DND-41 (cell line): ENCODE measurements at regions not wholly inside any gene's neighbourhood (a gene's known extent, or its start where the extent isn't known, plus 50 kb on each side); places are given as distances from the start of the nearest gene placed in this dataset.

Experiments used
- ATAC-seq: fragments of 200-7000 bp; cut with Tn5 transposase; 3 replicates; pipeline ENCODE4 v1.9.1; 2021; ENCODE audit warnings: low read depth; ENCODE audit not compliant: insufficient read depth
- DNase-seq: peaks from one replicate; pipeline ENCODE4 v3.0.0-alpha.2; 2020
- H2AFZ ChIP-seq: 2 replicates; pipeline ENCODE4 v1.6.0; 2012; ENCODE audit warnings: low read depth, low read length
- H3K27ac ChIP-seq: 2 replicates; pipeline ENCODE4 v1.5.1; 2012; ENCODE audit warnings: low read length, inconsistent platforms
- H3K27me3 ChIP-seq: fragments of 200-600 bp; sonication (generic); 2 replicates; pipeline ENCODE4 v1.6.0; 2012; ENCODE audit warnings: low read length, mild to moderate bottlenecking, inconsistent platforms; ENCODE audit not compliant: insufficient read depth, poor library complexity
- H3K36me3 ChIP-seq: 2 replicates; pipeline ENCODE4 v1.5.1; 2012; ENCODE audit warnings: low read length, inconsistent platforms; ENCODE audit not compliant: insufficient read depth
- H3K4me1 ChIP-seq: 2 replicates; pipeline ENCODE4 v1.5.1; 2012; ENCODE audit warnings: mild to moderate bottlenecking, low read length; ENCODE audit not compliant: insufficient read depth
- H3K4me2 ChIP-seq: 2 replicates; pipeline ENCODE4 v1.6.0; 2012; ENCODE audit warnings: mild to moderate bottlenecking, moderate library complexity, low read length, inconsistent platforms; ENCODE audit not compliant: insufficient read depth
- H3K4me3 ChIP-seq, 2 experiments: fragments of 200-600 bp in 1 of 2; shearing (Covaris generic) in 1 of 2; 2 replicates each; pipeline ENCODE4 v1.5.1; 2012 to 2016; ENCODE audit warnings: inconsistent platforms in 2 of 2, low read length in 2 of 2, mild to moderate bottlenecking in 2 of 2, low read depth in 1 of 2, moderate library complexity in 1 of 2
- H3K79me2 ChIP-seq: 2 replicates; pipeline ENCODE4 v1.6.0; 2012; ENCODE audit warnings: low read length, inconsistent platforms; ENCODE audit not compliant: insufficient read depth
- H3K9ac ChIP-seq: 2 replicates; pipeline ENCODE4 v1.6.0; 2012; ENCODE audit warnings: low read depth, mild to moderate bottlenecking, inconsistent platforms, low read length, moderate library complexity
- H3K9me3 ChIP-seq: 2 replicates; pipeline ENCODE4 v1.5.1; 2012; ENCODE audit warnings: low read length, moderate library complexity, mild to moderate bottlenecking, inconsistent platforms; ENCODE audit not compliant: insufficient read depth, severe bottlenecking
- H4K20me1 ChIP-seq: 2 replicates; pipeline ENCODE4 v1.6.0; 2012; ENCODE audit warnings: low read length; ENCODE audit not compliant: insufficient read depth
- EZH2 ChIP-seq: IDR thresholded peaks from 3 replicates; pipeline ENCODE4 v1.6.1; 2012; ENCODE audit warnings: borderline replicate concordance, low read depth, mild to moderate bottlenecking, moderate library complexity, low read length, inconsistent platforms; ENCODE audit not compliant: severe bottlenecking
- TF ChIP-seq, protein P1 (sequence below): IDR thresholded peaks from 2 replicates; pipeline ENCODE4 v1.5.1; 2012; ENCODE audit warnings: borderline replicate concordance, low read length, moderate library complexity, mild to moderate bottlenecking; ENCODE audit not compliant: poor library complexity, severe bottlenecking; ENCODE audit errors: extremely low read depth

DNA sequence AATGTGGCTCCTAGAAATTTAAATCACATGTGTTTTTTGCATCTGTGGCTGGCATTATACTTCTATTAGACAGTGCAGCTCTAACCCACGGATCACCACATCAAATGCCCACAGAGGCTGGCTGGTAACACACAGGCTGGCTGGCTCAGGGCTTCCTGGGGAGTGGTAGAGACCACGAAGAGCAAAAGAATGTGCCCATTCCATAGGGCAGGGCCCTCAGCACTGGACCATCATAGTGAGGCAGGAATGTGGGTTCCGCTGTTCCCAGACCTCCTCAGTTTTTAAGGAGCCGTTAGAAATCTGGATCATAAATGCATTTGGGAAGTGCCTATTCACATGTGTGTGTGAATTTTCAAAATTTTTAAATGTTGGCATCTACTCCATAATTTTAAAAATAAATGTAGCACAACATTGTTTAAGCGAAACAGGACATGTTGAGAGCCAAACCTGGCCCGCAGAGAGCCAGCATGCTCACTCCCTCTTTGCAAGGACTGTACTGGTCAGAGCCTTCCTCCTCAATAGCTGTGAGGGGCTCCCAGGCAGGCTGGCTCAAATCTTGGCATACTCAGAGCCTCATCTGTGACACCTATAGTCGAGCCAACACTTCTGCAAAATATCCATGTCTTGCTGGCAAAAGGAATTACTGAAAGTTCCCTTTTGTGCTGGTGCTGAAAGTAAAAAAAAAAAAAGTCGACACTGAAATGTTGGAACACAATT, 190.5 kb downstream of the FNDC1 start:
- Histone ChIP-seq H3K9ac (no peak overlapping the region), H3K4me2 (no peak overlapping the region), H3K9me3 (no peaks in the 10 kb centered on the region), H3K4me3 (no peak overlapping the region), H3K36me3 (no peaks in the 10 kb centered on the region), H2AFZ (no peak overlapping the region), H3K4me1 (no peaks in the 10 kb centered on the region), H3K27me3 (peaks cover 10% of the 10 kb centered on the region), H3K79me2 (no peaks in the 10 kb centered on the region), H4K20me1 (no peaks in the 10 kb centered on the region), H3K27ac (no peak overlapping the region)
- ATAC-seq (no peak), DNase-seq (no peak)
- TF ChIP-seq, protein P1, sequence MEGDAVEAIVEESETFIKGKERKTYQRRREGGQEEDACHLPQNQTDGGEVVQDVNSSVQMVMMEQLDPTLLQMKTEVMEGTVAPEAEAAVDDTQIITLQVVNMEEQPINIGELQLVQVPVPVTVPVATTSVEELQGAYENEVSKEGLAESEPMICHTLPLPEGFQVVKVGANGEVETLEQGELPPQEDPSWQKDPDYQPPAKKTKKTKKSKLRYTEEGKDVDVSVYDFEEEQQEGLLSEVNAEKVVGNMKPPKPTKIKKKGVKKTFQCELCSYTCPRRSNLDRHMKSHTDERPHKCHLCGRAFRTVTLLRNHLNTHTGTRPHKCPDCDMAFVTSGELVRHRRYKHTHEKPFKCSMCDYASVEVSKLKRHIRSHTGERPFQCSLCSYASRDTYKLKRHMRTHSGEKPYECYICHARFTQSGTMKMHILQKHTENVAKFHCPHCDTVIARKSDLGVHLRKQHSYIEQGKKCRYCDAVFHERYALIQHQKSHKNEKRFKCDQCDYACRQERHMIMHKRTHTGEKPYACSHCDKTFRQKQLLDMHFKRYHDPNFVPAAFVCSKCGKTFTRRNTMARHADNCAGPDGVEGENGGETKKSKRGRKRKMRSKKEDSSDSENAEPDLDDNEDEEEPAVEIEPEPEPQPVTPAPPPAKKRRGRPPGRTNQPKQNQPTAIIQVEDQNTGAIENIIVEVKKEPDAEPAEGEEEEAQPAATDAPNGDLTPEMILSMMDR: no peak
- TF ChIP-seq EZH2: no peak

DNA sequence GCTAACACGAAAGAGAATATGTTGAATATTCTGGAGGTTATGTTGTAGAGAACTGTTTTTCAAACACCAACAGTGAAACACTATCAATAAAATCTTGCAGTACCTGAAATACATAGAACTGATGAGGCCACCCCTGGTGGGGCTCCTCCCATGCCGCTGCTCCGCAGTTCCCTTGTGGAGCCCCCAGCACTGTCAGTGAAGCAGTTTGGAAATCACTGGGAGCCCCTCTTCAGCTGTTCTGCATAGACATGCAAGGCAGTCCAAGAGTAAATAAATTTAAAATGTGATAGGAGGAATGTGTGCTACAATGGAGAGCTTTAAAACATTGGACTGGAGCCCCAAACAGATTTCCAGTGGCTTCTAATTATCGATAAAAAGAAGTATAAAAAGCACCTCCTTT, 189.4 kb downstream of the FNDC1 start:
- no peak for TF ChIP-seq EZH2
- TF ChIP-seq, protein P1: no peak

DNA sequence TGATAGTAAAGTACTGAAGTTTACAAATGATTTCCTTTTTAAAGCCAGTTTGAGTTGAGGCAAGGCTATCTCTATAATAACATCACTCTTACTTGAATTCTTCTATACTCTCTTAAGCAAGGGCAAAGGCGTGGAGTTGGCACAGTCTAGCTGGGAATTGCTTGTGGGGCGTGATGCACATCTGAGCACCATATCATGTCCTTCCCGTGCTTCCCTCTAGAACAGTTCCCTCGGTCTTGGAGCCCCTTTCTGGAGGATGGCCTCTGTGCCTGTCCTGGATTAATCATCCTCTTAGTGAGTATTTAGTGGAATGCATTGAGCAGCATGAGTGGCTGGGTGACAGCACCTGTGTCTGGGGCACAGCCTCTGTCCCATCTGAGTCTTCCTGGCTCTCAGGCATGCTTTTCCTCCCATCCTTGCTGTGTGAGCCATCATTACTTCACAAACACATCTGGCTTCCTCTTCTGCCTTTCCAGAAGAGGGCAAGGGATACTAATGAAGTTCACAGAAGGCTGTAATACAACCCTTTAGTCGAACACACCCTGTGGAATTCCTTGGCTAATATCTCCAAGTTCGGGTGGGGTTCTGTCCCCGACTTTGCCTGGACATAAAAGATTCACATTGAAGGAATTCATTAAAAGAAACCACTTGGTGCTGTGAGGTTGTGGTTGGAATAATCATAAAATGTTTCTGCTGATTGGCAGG, 188.2 kb downstream of the FNDC1 start:
- no peak for TF ChIP-seq EZH2
- H3K9me3 ChIP-seq: no peaks in the 10 kb centered on the region
- peaks cover 10% of the 10 kb centered on the region for H3K27me3 ChIP-seq
- no peak overlapping the region for H3K4me2 ChIP-seq
- H3K36me3 ChIP-seq: no peaks in the 10 kb centered on the region
- no peak overlapping the region for H3K27ac ChIP-seq
- no peak overlapping the region for H3K9ac ChIP-seq
- DNase-seq (no peak), ATAC-seq (no peak)
- no peak overlapping the region for H3K4me3 ChIP-seq
- H4K20me1 ChIP-seq: no peaks in the 10 kb centered on the region
- no peaks in the 10 kb centered on the region for H3K79me2 ChIP-seq
- no peak overlapping the region for H2AFZ ChIP-seq
- H3K4me1 ChIP-seq: no peaks in the 10 kb centered on the region

More for the DNA sequence above, 189.4 kb downstream of the FNDC1 start:
- Histone ChIP-seq H3K27ac (no peak overlapping the region), H4K20me1 (no peaks in the 10 kb centered on the region), H3K9me3 (no peaks in the 10 kb centered on the region), H3K27me3 (peaks cover 10% of the 10 kb centered on the region), H3K79me2 (no peaks in the 10 kb centered on the region), H3K4me2 (no peak overlapping the region), H2AFZ (no peak overlapping the region), H3K36me3 (no peaks in the 10 kb centered on the region), H3K9ac (no peak overlapping the region), H3K4me1 (no peaks in the 10 kb centered on the region), H3K4me3 (no peak overlapping the region)
- no peak for DNase-seq
- ATAC-seq: no peak

DNA sequence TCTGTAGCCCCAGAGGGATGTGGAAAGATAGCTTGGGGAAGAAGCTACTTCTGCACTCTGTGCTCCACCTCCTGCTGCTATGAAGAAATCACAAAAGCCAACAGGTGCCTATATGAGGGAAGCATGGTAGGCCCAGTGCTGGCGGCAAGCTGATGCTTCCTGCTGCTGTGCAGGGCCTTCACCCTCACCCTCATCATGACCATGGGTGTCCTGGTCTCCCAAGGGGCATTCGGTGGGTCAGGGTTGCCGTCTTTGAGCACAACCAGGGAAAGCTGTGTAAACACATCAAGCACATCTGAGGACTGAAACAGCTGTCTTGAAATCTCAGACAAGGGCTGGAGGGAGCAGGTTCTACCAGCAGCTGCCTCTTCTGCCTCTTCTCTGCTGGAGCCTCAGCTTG, 184.0 kb downstream of the FNDC1 start:
- H2AFZ ChIP-seq: no peak overlapping the region
- no peaks in the 10 kb centered on the region for H3K4me1 ChIP-seq
- H3K36me3 ChIP-seq: no peaks in the 10 kb centered on the region
- H3K9me3 ChIP-seq: no peaks in the 10 kb centered on the region
- H3K4me3 ChIP-seq: no peak overlapping the region
- DNase-seq (no peak), ATAC-seq (no peak)
- no peaks in the 10 kb centered on the region for H3K79me2 ChIP-seq
- no peak overlapping the region for H3K4me2 ChIP-seq
- H3K27ac ChIP-seq: no peak overlapping the region
- no peak overlapping the region for H3K9ac ChIP-seq
- TF ChIP-seq EZH2: no peak
- TF ChIP-seq, protein P1: no peak
- H4K20me1 ChIP-seq: no peaks in the 10 kb centered on the region
- H3K27me3 ChIP-seq: peaks cover 10% of the 10 kb centered on the region
